ENCODE measurements at regions not wholly inside any gene's neighbourhood (a gene's known extent, or its start where the extent isn't known, plus 50 kb on each side); places are given as distances from the start of the nearest gene placed in this dataset.

GRCh38 chr11:109806205-109806604 is 287.0 kb upstream of the ZC3H12C start:
- no peak for DNase-seq (ENCODE audit: low spot score)

- no peak for DNase-seq (ENCODE audit: low spot score)
Measured at GRCh38 chr11:109808569-109808968, 284.6 kb upstream of the ZC3H12C start.

GRCh38 chr11:109814824-109815223 is 278.4 kb upstream of the ZC3H12C start:
- no peak for DNase-seq (ENCODE audit: low spot score)

GRCh38 chr11:109815500-109816150 is 277.6 kb upstream of the ZC3H12C start:
- DNase-seq (ENCODE audit: low spot score), result no peak

- no peak for DNase-seq (ENCODE audit: low spot score)
Measured at GRCh38 chr11:109818290-109818689, 274.9 kb upstream of the ZC3H12C start.

- no peak for DNase-seq (ENCODE audit: low spot score)
Measured at GRCh38 chr11:109819410-109819809, 273.8 kb upstream of the ZC3H12C start.

GRCh38 chr11:109821511-109821910 is 271.7 kb upstream of the ZC3H12C start:
- no peak for DNase-seq (ENCODE audit: low spot score)

- no peak for DNase-seq (ENCODE audit: low spot score)
Measured at GRCh38 chr11:109822436-109823102, 270.6 kb upstream of the ZC3H12C start.

- no peak for DNase-seq (ENCODE audit: low spot score)
Measured at GRCh38 chr11:109828387-109828786, 264.8 kb upstream of the ZC3H12C start.

GRCh38 chr11:109838026-109838425 is 255.2 kb upstream of the ZC3H12C start:
- DNase-seq (ENCODE audit: low spot score), result no peak

- DNase-seq (ENCODE audit: low spot score), result no peak
Measured at GRCh38 chr11:109845437-109845836, 247.8 kb upstream of the ZC3H12C start.

- DNase-seq (ENCODE audit: low spot score), result no peak
Measured at GRCh38 chr11:109847621-109848020, 245.6 kb upstream of the ZC3H12C start.

- no peak for DNase-seq (ENCODE audit: low spot score)
Measured at GRCh38 chr11:109849051-109849450, 244.1 kb upstream of the ZC3H12C start.

GRCh38 chr11:109849946-109850345 is 243.2 kb upstream of the ZC3H12C start:
- DNase-seq (ENCODE audit: low spot score), result no peak

GRCh38 chr11:109851780-109852390 is 241.3 kb upstream of the ZC3H12C start:
- DNase-seq (ENCODE audit: low spot score), result no peak

- peak; percentile 30 for DNase-seq (ENCODE audit: low spot score)
Measured at GRCh38 chr11:109853156-109853776, 239.9 kb upstream of the ZC3H12C start.

GRCh38 chr11:109854731-109855130 is 238.5 kb upstream of the ZC3H12C start:
- DNase-seq (ENCODE audit: low spot score), result no peak

- no peak for DNase-seq (ENCODE audit: low spot score)
Measured at GRCh38 chr11:109856928-109857327, 236.3 kb upstream of the ZC3H12C start.

GRCh38 chr11:109857637-109858036 is 235.6 kb upstream of the ZC3H12C start:
- no peak for DNase-seq (ENCODE audit: low spot score)

- DNase-seq (ENCODE audit: low spot score), result no peak
Measured at GRCh38 chr11:109858152-109858551, 235.0 kb upstream of the ZC3H12C start.

GRCh38 chr11:109859045-109859724 is 234.0 kb upstream of the ZC3H12C start:
- DNase-seq (ENCODE audit: low spot score), result no peak

GRCh38 chr11:109862835-109863234 is 230.4 kb upstream of the ZC3H12C start:
- no peak for DNase-seq (ENCODE audit: low spot score)
